ENCODE measurements at regions not wholly inside any gene's neighbourhood (a gene's known extent, or its start where the extent isn't known, plus 50 kb on each side); places are given as distances from the start of the nearest gene placed in this dataset.
"Not testable (repeated sequence)": the region's sequence is repeated elsewhere in the genome, so short reads cannot be mapped to it uniquely, and the experiment has no call there.

GRCh38 chr2:62604336-62604735 is 98.3 kb upstream of the TMEM17 start:
- Histone ChIP-seq H2AFZ (no peak overlapping the region), H3K27me3 (no peaks in the 10 kb centered on the region), H3K27ac (no peak overlapping the region), H3K4me2 (no peak overlapping the region), H3K79me2 (no peaks in the 10 kb centered on the region), H3K9me3 (ENCODE audit: low read depth) (no peaks in the 10 kb centered on the region), H3K4me3 (no peak overlapping the region), H3K4me1 (ENCODE audit: insufficient read depth) (no peaks in the 10 kb centered on the region), H4K20me1 (ENCODE audit: insufficient read depth, poor library complexity, severe bottlenecking) (no peaks in the 10 kb centered on the region), H3K9me2 (replicated peaks; ENCODE audit: insufficient read depth) (no peaks in the 10 kb centered on the region), H3K36me3 (replicated peaks; ENCODE audit: insufficient read depth, low read depth) (no peaks in the 10 kb centered on the region)
- no peak for DNase-seq (ENCODE audit: low spot score)
- no peak for TF ChIP-seq EZH2phosphoT487 (IDR thresholded peaks at IDR 0.05; ENCODE audit: low read depth, severe bottlenecking, unreplicated experiment)
- no peak for TF ChIP-seq CTCF (IDR thresholded peaks at IDR 0.05; ENCODE audit: poor library complexity)
- no peak for TF ChIP-seq EZH2 (IDR thresholded peaks at IDR 0.05; ENCODE audit: borderline replicate concordance)
- 92% methylated on average over 2 of the region's 2 CpGs for WGBS (ENCODE audit: low lambda C conversion rate, missing lambda C conversion rate)

GRCh38 chr2:62603154-62603712 is 97.2 kb upstream of the TMEM17 start:
- 91% methylated on average over 2 of the region's 2 CpGs for WGBS (ENCODE audit: low lambda C conversion rate, missing lambda C conversion rate)
- Histone ChIP-seq H3K27ac (no peak overlapping the region), H2AFZ (no peak overlapping the region), H3K4me2 (no peak overlapping the region), H3K4me1 (ENCODE audit: insufficient read depth) (no peaks in the 10 kb centered on the region), H3K9me2 (replicated peaks; ENCODE audit: insufficient read depth) (no peaks in the 10 kb centered on the region), H3K27me3 (no peaks in the 10 kb centered on the region), H3K36me3 (replicated peaks; ENCODE audit: insufficient read depth, low read depth) (no peaks in the 10 kb centered on the region), H3K9me3 (ENCODE audit: low read depth) (no peaks in the 10 kb centered on the region), H3K79me2 (no peaks in the 10 kb centered on the region), H4K20me1 (ENCODE audit: insufficient read depth, poor library complexity, severe bottlenecking) (no peaks in the 10 kb centered on the region), H3K4me3 (no peak overlapping the region)
- DNase-seq (ENCODE audit: low spot score): no peak
- TF ChIP-seq EZH2 (IDR thresholded peaks at IDR 0.05; ENCODE audit: borderline replicate concordance): no peak
- TF ChIP-seq CTCF (IDR thresholded peaks at IDR 0.05; ENCODE audit: poor library complexity): no peak
- no peak for TF ChIP-seq EZH2phosphoT487 (IDR thresholded peaks at IDR 0.05; ENCODE audit: low read depth, severe bottlenecking, unreplicated experiment)

GRCh38 chr2:62599674-62600410 is 93.8 kb upstream of the TMEM17 start:
- not testable (repeated sequence) for H3K36me3 ChIP-seq (replicated peaks; ENCODE audit: insufficient read depth, low read depth); H3K4me3 ChIP-seq; H2AFZ ChIP-seq; H3K4me2 ChIP-seq; H3K27me3 ChIP-seq; DNase-seq (ENCODE audit: low spot score); H4K20me1 ChIP-seq (ENCODE audit: insufficient read depth, poor library complexity, severe bottlenecking); H3K79me2 ChIP-seq; H3K4me1 ChIP-seq (ENCODE audit: insufficient read depth); H3K9me2 ChIP-seq (replicated peaks; ENCODE audit: insufficient read depth); H3K27ac ChIP-seq; H3K9me3 ChIP-seq (ENCODE audit: low read depth)
- WGBS (ENCODE audit: low lambda C conversion rate, missing lambda C conversion rate): 93% methylated on average over 6 of the region's 6 CpGs

- Histone ChIP-seq H3K36me3 (replicated peaks; ENCODE audit: insufficient read depth, low read depth) (no peaks in the 10 kb centered on the region), H3K9me3 (ENCODE audit: low read depth) (no peaks in the 10 kb centered on the region), H3K4me2 (no peak overlapping the region), H3K27ac (no peak overlapping the region), H3K27me3 (no peaks in the 10 kb centered on the region), H4K20me1 (ENCODE audit: insufficient read depth, poor library complexity, severe bottlenecking) (no peaks in the 10 kb centered on the region), H3K79me2 (no peaks in the 10 kb centered on the region), H3K4me3 (no peak overlapping the region), H3K4me1 (ENCODE audit: insufficient read depth) (no peaks in the 10 kb centered on the region), H2AFZ (no peak overlapping the region), H3K9me2 (replicated peaks; ENCODE audit: insufficient read depth) (no peaks in the 10 kb centered on the region)
- 73% methylated on average over 3 of the region's 3 CpGs for WGBS (ENCODE audit: low lambda C conversion rate, missing lambda C conversion rate)
- no peak for DNase-seq (ENCODE audit: low spot score)
- TF ChIP-seq EZH2phosphoT487 (IDR thresholded peaks at IDR 0.05; ENCODE audit: low read depth, severe bottlenecking, unreplicated experiment) (no peak), CTCF (IDR thresholded peaks at IDR 0.05; ENCODE audit: poor library complexity) (no peak), EZH2 (IDR thresholded peaks at IDR 0.05; ENCODE audit: borderline replicate concordance) (no peak)
Measured at GRCh38 chr2:62597323-62597722, 91.3 kb upstream of the TMEM17 start.

Measured in hepatocyte (in vitro differentiated cells).